Adrenal gland (tissue), 5 donors: ENCODE measurements at regions not wholly inside any gene's neighbourhood (a gene's known extent, or its start where the extent isn't known, plus 50 kb on each side); places are given as distances from the start of the nearest gene placed in this dataset.

Experiments
- POLR2A ChIP-seq, 2 donors: fragments of 450-650 bp; IDR thresholded peaks; one replicate each; pipeline ENCODE4 v1.6.1; 2017; ENCODE audit warnings: antibody characterized with exemption in 2 of 2, mild to moderate bottlenecking in 2 of 2, moderate library complexity in 1 of 2
- TF ChIP-seq, protein P1 (sequence below), 6 experiments: fragments of 450-650 bp in 4 of 6; fragments of 200-600 bp in 2 of 6; sonication (generic) in 1 of 6; IDR thresholded peaks; 1 replicate in 5 of 6; 2 replicates in 1 of 6; pipeline versions ENCODE4 v1.5.1 to v1.8.0; 2016 to 2021; ENCODE audit warnings: antibody characterized with exemption in 6 of 6, mild to moderate bottlenecking in 2 of 6, moderate library complexity in 1 of 6
- donor health status: DM: no; HTN: no; CAD: no.

DNA sequence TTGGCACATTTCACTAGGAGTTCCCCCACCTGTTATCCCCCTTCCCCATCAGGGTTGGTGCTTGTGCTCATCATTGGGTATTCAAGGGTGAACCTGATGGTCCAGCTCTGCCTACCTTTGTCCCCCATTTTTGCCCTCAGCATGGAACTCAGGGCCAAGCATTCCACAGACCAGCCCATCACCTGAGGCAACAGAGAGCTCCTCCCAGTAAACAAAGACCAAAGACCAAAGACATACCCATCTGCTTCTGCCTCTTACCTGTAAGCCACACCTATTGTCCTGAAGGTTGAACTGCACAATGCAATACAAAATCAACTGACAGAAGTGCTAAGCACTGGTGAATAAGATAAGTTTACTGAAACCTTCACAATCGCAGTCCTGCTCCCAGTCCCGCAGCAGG is 237.5 kb downstream of the PAPSS1 start:
- TF ChIP-seq, protein P1, sequence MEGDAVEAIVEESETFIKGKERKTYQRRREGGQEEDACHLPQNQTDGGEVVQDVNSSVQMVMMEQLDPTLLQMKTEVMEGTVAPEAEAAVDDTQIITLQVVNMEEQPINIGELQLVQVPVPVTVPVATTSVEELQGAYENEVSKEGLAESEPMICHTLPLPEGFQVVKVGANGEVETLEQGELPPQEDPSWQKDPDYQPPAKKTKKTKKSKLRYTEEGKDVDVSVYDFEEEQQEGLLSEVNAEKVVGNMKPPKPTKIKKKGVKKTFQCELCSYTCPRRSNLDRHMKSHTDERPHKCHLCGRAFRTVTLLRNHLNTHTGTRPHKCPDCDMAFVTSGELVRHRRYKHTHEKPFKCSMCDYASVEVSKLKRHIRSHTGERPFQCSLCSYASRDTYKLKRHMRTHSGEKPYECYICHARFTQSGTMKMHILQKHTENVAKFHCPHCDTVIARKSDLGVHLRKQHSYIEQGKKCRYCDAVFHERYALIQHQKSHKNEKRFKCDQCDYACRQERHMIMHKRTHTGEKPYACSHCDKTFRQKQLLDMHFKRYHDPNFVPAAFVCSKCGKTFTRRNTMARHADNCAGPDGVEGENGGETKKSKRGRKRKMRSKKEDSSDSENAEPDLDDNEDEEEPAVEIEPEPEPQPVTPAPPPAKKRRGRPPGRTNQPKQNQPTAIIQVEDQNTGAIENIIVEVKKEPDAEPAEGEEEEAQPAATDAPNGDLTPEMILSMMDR (IDR thresholded peaks at IDR 0.05), result no peak
- no peak for TF ChIP-seq POLR2A (IDR thresholded peaks at IDR 0.05)
